Activated CD4-positive, CD25-positive, alpha-beta regulatory T cell treated with anti-CD3 and anti-CD28 coated beads, Interleukin-2, amount 50 U/mL, for 24 hours (primary cell): ENCODE measurements at regions not wholly inside any gene's neighbourhood (a gene's known extent, or its start where the extent isn't known, plus 50 kb on each side); places are given as distances from the start of the nearest gene placed in this dataset.
"Not testable (repeated sequence)": the region's sequence is repeated elsewhere in the genome, so short reads cannot be mapped to it uniquely, and the experiment has no call there.

Experiments
- ATAC-seq, 2 donors: fragments of 150-1000 bp; cut with Tn5 transposase; one replicate each; pipeline ENCODE4 v1.10.0; 2021; ENCODE audit warnings: mild to moderate bottlenecking in 1 of 2, moderate library complexity in 1 of 2

GRCh38 chr6:103722683-103723082, 1137.0 kb downstream of the HACE1 start:
- ATAC-seq = no peak

- ATAC-seq = no peak
These were observed 1137.8 kb downstream of the HACE1 start for GRCh38 chr6:103721923-103722322.

- ATAC-seq = no peak
These were observed 1139.3 kb downstream of the HACE1 start for GRCh38 chr6:103720393-103720792.

GRCh38 chr6:103719545-103719944, 1140.2 kb downstream of the HACE1 start:
- no peak for ATAC-seq

- no peak for ATAC-seq
These were observed 1144.5 kb downstream of the HACE1 start for GRCh38 chr6:103715269-103715668.

GRCh38 chr6:103709236-103709635, 1150.5 kb downstream of the HACE1 start:
- ATAC-seq = not testable (repeated sequence)

- ATAC-seq = no peak
These were observed 1152.0 kb downstream of the HACE1 start for GRCh38 chr6:103707596-103708325.

GRCh38 chr6:103699769-103700168, 1160.0 kb downstream of the HACE1 start:
- ATAC-seq = no peak

GRCh38 chr6:103687430-103687829, 1172.3 kb downstream of the HACE1 start:
- no peak for ATAC-seq

GRCh38 chr6:103680116-103680515, 1179.6 kb downstream of the HACE1 start:
- no peak for ATAC-seq

GRCh38 chr6:103677290-103677689, 1182.4 kb downstream of the HACE1 start:
- ATAC-seq = no peak

GRCh38 chr6:103675807-103676406, 1183.8 kb downstream of the HACE1 start:
- ATAC-seq = no peak

- ATAC-seq = no peak
These were observed 1184.9 kb downstream of the HACE1 start for GRCh38 chr6:103674790-103675189.

GRCh38 chr6:103672169-103672568, 1187.5 kb downstream of the HACE1 start:
- ATAC-seq = no peak

GRCh38 chr6:103629613-103630012, 1230.1 kb downstream of the HACE1 start:
- no peak for ATAC-seq

- ATAC-seq = no peak
These were observed 1242.1 kb downstream of the HACE1 start for GRCh38 chr6:103617642-103618041.

- no peak for ATAC-seq
These were observed 1272.0 kb downstream of the HACE1 start for GRCh38 chr6:103587722-103588121.

GRCh38 chr6:103578115-103578514, 1281.6 kb downstream of the HACE1 start:
- ATAC-seq = no peak

GRCh38 chr6:103570431-103570830, 1289.3 kb downstream of the HACE1 start:
- no peak for ATAC-seq

GRCh38 chr6:103554911-103555310, 1304.8 kb downstream of the HACE1 start:
- ATAC-seq = no peak

GRCh38 chr6:103538381-103538780, 1321.3 kb downstream of the HACE1 start:
- ATAC-seq = no peak

- ATAC-seq = no peak
These were observed 1324.9 kb downstream of the HACE1 start for GRCh38 chr6:103534814-103535213.

GRCh38 chr6:103534095-103534494, 1325.6 kb downstream of the HACE1 start:
- no peak for ATAC-seq

GRCh38 chr6:103522045-103522444, 1337.7 kb downstream of the HACE1 start:
- ATAC-seq = no peak

- no peak for ATAC-seq
These were observed 1343.4 kb downstream of the HACE1 start for GRCh38 chr6:103516336-103516735.
